SJCRH30 (cell line): ENCODE measurements at regions not wholly inside any gene's neighbourhood (a gene's known extent, or its start where the extent isn't known, plus 50 kb on each side); places are given as distances from the start of the nearest gene placed in this dataset.

Source experiments
- DNase-seq, 2 experiments: peaks; one replicate each; pipeline ENCODE4 v3.0.0-alpha.2; 2015 to 2020
- H3K27ac ChIP-seq: fragments of 250-450 bp; sonication (Bioruptor Pico); 2 replicates; pipeline ENCODE4 v1.5.1; 2020; ENCODE audit warnings: mild to moderate bottlenecking, moderate library complexity
- H3K27me3 ChIP-seq: fragments of 250-450 bp; sonication (Bioruptor Pico); 2 replicates; pipeline ENCODE4 v1.5.1; 2020; ENCODE audit warnings: mild to moderate bottlenecking, moderate library complexity
- H3K36me3 ChIP-seq: fragments of 250-450 bp; sonication (Bioruptor Pico); 2 replicates; pipeline ENCODE4 v1.5.1; 2020; ENCODE audit warnings: mild to moderate bottlenecking, moderate library complexity
- H3K4me1 ChIP-seq: fragments of 250-450 bp; sonication (Bioruptor Pico); 2 replicates; pipeline ENCODE4 v1.5.1; 2020; ENCODE audit warnings: mild to moderate bottlenecking, moderate library complexity
- H3K4me3 ChIP-seq: fragments of 250-450 bp; sonication (Bioruptor Pico); 2 replicates; pipeline ENCODE4 v1.5.1; 2020; ENCODE audit warnings: mild to moderate bottlenecking, moderate library complexity
- H3K9me3 ChIP-seq: fragments of 250-450 bp; sonication (Bioruptor Pico); replicated peaks from 2 replicates; pipeline ENCODE4 v1.5.1; 2020; ENCODE audit warnings: mild to moderate bottlenecking, moderate library complexity

GRCh38 chr1:218135371-218135770 is 149.7 kb upstream of the RRP15 start:
- no peak for DNase-seq
- Histone ChIP-seq H3K9me3 (no peaks in the 10 kb centered on the region), H3K27me3 (no peaks in the 10 kb centered on the region), H3K4me3 (no peak overlapping the region), H3K27ac (no peak overlapping the region), H3K36me3 (no peaks in the 10 kb centered on the region), H3K4me1 (no peaks in the 10 kb centered on the region)

DNA sequence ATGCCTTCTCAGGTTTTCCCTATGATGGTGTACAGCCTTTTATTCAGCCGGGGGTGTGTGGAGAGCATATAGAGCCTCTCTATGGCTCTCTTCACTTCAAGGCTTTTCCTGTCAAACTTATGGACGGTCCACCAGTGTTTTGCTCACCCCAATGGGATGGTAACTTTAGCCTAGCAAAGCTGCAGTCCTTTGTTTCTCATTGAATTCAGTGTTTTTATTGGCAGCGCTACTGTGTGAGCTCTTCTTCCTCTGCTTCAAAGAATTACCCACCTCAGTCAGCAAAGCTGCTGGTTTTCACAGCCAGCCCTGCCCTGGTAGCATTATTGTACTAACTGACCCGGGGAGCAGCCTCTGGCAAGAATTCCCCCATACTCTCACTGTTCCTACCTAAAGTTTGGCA is 145.3 kb upstream of the RRP15 start:
- H3K27me3 ChIP-seq = no peaks in the 10 kb centered on the region
- no peaks in the 10 kb centered on the region for H3K36me3 ChIP-seq
- H3K4me1 ChIP-seq = no peaks in the 10 kb centered on the region
- H3K9me3 ChIP-seq = no peaks in the 10 kb centered on the region
- H3K4me3 ChIP-seq = no peak overlapping the region
- no peak for DNase-seq
- H3K27ac ChIP-seq = no peak overlapping the region

DNA sequence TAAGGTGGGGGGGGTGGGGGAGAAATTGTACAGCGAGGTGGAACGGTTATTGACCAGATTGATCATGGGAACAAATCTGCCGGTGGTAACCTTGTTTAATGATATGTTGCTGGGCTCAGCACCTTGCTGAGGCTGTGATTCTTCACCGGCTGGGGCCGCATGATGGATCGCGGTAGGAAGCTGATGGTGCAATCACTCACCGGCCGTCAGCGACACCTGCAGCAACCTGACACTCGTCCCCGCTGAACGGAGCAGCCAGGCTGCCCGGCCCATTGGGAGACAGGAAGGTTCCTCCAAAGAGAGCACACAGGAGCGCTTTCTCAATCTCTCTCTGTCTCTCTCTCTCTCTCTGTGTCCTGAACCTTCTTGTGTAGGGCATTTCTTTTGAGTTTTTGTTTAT is 128.5 kb upstream of the RRP15 start:
- Histone ChIP-seq H3K27ac (no peak overlapping the region), H3K9me3 (no peaks in the 10 kb centered on the region), H3K27me3 (no peaks in the 10 kb centered on the region; the same call in 1 of the 2 replicates), H3K36me3 (no peaks in the 10 kb centered on the region), H3K4me3 (no peak overlapping the region), H3K4me1 (no peaks in the 10 kb centered on the region)
- no peak for DNase-seq

- Histone ChIP-seq H3K36me3 (no peaks in the 10 kb centered on the region), H3K9me3 (no peaks in the 10 kb centered on the region), H3K27me3 (peaks cover 18% of the 10 kb centered on the region), H3K27ac (no peak overlapping the region), H3K4me3 (no peak overlapping the region), H3K4me1 (no peaks in the 10 kb centered on the region)
- DNase-seq = no peak
Measured at GRCh38 chr1:218163371-218163770, 121.7 kb upstream of the RRP15 start.

DNA sequence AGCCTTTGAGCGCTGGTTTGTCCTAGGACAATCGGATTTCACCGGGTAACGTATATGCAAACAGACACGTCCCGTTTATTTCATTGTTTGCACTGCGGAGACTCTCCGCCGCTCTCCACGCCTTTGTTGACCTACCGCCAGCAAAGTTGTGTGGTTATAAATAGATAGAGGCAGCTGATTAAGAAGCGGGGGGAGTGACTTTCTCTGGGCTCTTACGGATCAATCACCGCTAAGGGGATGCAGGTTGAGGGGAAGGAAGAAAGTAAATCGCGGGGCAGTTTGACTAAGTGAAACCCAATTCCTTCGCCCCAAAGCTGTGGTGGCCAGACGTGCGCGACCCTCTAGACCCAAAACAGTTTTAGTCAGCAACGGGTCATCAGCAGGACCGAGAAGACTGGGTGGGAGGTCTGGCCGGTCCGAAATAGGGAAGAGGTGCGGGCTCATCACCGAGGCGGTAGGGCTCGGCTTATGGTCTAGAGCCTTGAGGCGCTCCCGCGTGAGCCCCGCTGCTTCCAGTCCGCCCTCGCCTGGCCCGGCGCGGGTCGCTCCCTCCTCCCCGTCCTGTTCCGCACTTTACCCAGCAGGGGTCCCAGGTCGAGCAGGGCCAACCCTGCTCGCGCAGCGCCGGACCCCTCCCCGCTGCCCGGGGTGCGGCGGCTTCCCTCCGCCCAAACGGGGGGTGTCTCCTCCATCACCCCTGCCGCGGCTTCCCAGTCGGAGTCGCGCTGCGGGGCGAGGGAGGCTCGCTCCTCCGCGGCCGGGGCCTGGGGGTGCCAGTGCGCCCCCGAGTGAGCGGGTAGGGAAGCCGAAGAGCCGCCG is 120.8 kb upstream of the RRP15 start:
- Histone ChIP-seq H3K27me3 (peaks cover 19% of the 10 kb centered on the region), H3K36me3 (no peaks in the 10 kb centered on the region), H3K27ac (no peak overlapping the region), H3K9me3 (no peaks in the 10 kb centered on the region), H3K4me3 (peak overlapping the region; percentile 55), H3K4me1 (no peaks in the 10 kb centered on the region)
- peak; percentile 18 to 34 for DNase-seq

GRCh38 chr1:218164930-218165700 is 120.0 kb upstream of the RRP15 start:
- H3K4me1 ChIP-seq = no peaks in the 10 kb centered on the region
- H3K4me3 ChIP-seq = peak overlapping the region; percentile 55
- peaks cover 19% of the 10 kb centered on the region for H3K27me3 ChIP-seq
- no peaks in the 10 kb centered on the region for H3K9me3 ChIP-seq
- no peak overlapping the region for H3K27ac ChIP-seq
- DNase-seq = peak; percentile 11 to 31
- no peaks in the 10 kb centered on the region for H3K36me3 ChIP-seq

DNA sequence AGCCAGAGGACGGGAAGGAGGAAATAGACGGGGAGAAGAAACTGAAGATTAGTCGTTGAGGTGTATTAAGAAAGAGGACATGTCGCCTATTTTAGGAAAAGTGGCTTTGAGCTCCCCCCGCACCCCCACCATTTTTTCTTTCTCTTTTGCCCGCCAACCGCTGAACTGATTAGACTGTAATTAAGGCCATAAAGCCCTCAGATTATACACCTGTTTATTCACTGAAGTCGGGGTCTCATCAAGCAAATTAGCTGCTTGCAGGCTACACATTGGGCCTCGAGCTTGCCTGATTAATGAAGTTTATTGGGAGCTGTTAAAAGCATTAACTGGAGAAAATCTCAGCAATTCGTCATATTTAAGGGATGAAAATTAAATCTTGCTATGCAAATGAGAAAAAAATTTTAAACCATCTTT is 119.4 kb upstream of the RRP15 start:
- Histone ChIP-seq H3K4me3 (peak overlapping the region; percentile 55), H3K27ac (no peak overlapping the region), H3K27me3 (peaks cover 19% of the 10 kb centered on the region), H3K36me3 (no peaks in the 10 kb centered on the region), H3K4me1 (no peaks in the 10 kb centered on the region), H3K9me3 (no peaks in the 10 kb centered on the region)
- no peak for DNase-seq

GRCh38 chr1:218166268-218166945 is 118.7 kb upstream of the RRP15 start:
- no peak overlapping the region for H3K4me3 ChIP-seq
- peaks cover 19% of the 10 kb centered on the region for H3K27me3 ChIP-seq
- H3K9me3 ChIP-seq = no peaks in the 10 kb centered on the region
- no peak overlapping the region for H3K27ac ChIP-seq
- H3K4me1 ChIP-seq = no peaks in the 10 kb centered on the region
- DNase-seq = no peak
- no peaks in the 10 kb centered on the region for H3K36me3 ChIP-seq

GRCh38 chr1:218171302-218171893 is 113.7 kb upstream of the RRP15 start:
- peaks cover 6% of the 10 kb centered on the region; the same call in 1 of the 2 replicates for H3K27me3 ChIP-seq
- H3K27ac ChIP-seq = no peak overlapping the region
- H3K36me3 ChIP-seq = no peaks in the 10 kb centered on the region
- H3K4me3 ChIP-seq = no peak overlapping the region
- H3K9me3 ChIP-seq = no peaks in the 10 kb centered on the region
- H3K4me1 ChIP-seq = no peaks in the 10 kb centered on the region
- DNase-seq = peak in 1 of 2 experiments; percentile 64

- H3K27me3 ChIP-seq = no peaks in the 10 kb centered on the region
- H3K9me3 ChIP-seq = no peaks in the 10 kb centered on the region
- no peaks in the 10 kb centered on the region for H3K4me1 ChIP-seq
Measured at GRCh38 chr1:218182455-218182854, 102.6 kb upstream of the RRP15 start.

GRCh38 chr1:218200979-218201378 is 84.1 kb upstream of the RRP15 start:
- Histone ChIP-seq H3K4me3 (no peak overlapping the region), H3K4me1 (no peaks in the 10 kb centered on the region), H3K27me3 (peaks cover 5% of the 10 kb centered on the region; the same call in 1 of the 2 replicates), H3K27ac (no peak overlapping the region), H3K9me3 (no peaks in the 10 kb centered on the region), H3K36me3 (no peaks in the 10 kb centered on the region)
- DNase-seq = no peak

More at GRCh38 chr1:218182455-218182854, 102.6 kb upstream of the RRP15 start:
- Histone ChIP-seq H3K4me3 (no peak overlapping the region), H3K36me3 (no peaks in the 10 kb centered on the region), H3K27ac (no peak overlapping the region)
- DNase-seq = no peak

DNA sequence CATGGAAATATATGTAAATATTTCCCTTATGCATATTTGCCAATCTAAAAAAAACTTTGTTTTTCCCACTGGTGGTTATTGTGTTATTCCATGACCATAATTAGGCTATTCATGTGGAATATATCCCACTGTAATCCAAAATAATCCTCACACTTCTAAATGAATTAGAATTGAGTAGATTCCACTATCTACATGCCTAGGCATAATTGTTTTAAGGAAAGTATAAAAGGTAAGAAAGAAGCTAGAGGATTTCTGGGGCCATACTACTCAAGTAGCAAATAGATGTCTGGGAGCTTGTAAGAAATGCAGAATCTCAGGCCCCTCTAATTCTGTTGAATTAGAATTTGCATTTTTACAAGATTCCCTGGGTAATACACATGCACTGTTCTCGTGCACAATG is 83.5 kb upstream of the RRP15 start:
- peaks cover 5% of the 10 kb centered on the region; the same call in 1 of the 2 replicates for H3K27me3 ChIP-seq
- no peaks in the 10 kb centered on the region for H3K4me1 ChIP-seq
- no peaks in the 10 kb centered on the region for H3K36me3 ChIP-seq
- no peak overlapping the region for H3K27ac ChIP-seq
- H3K9me3 ChIP-seq = no peaks in the 10 kb centered on the region
- no peak overlapping the region for H3K4me3 ChIP-seq
- DNase-seq = no peak

- Histone ChIP-seq H3K4me1 (no peaks in the 10 kb centered on the region), H3K9me3 (no peaks in the 10 kb centered on the region), H3K27me3 (0 out of 2 replicates have a peak, but pooled peaks cover 5% of the 10 kb centered on the region), H3K4me3 (no peak overlapping the region), H3K36me3 (no peaks in the 10 kb centered on the region), H3K27ac (no peak overlapping the region)
- DNase-seq = no peak
Measured at GRCh38 chr1:218205721-218206120, 79.4 kb upstream of the RRP15 start.

DNA sequence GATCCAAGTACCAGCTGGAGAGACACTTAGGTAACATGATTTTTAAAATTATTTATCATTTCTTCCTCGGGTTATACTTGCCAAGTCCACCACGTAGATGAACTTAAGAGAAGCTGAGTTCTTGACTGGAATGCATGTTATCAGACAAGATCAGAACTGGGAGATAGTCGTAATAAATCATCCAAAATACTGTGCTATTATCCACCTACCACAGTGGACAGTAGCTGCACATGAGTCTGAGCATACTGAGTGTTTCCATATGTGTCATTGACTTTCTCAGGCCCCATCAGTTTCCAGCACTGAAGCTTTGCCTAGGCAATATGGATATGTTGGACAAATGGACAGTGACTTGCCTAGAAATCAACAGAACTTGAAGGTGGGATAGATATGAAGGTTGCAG is 77.9 kb upstream of the RRP15 start:
- Histone ChIP-seq H3K27me3 (0 out of 2 replicates have a peak, but pooled peaks cover 5% of the 10 kb centered on the region), H3K27ac (no peak overlapping the region)
- no peak for DNase-seq

More for the DNA sequence above, 77.9 kb upstream of the RRP15 start:
- no peaks in the 10 kb centered on the region for H3K9me3 ChIP-seq
- H3K4me3 ChIP-seq = no peak overlapping the region
- H3K4me1 ChIP-seq = no peaks in the 10 kb centered on the region
- no peaks in the 10 kb centered on the region for H3K36me3 ChIP-seq
